ENCODE measurements at regions not wholly inside any gene's neighbourhood (a gene's known extent, or its start where the extent isn't known, plus 50 kb on each side); places are given as distances from the start of the nearest gene placed in this dataset.
"Not testable (repeated sequence)": the region's sequence is repeated elsewhere in the genome, so short reads cannot be mapped to it uniquely, and the experiment has no call there.

GRCh38 chr7:91609525-91609924 lies 271.0 kb downstream of the MTERF1 start:
- H3K36me3 ChIP-seq: no peaks in the 10 kb centered on the region
- TF ChIP-seq CTCF (IDR thresholded peaks at IDR 0.05; ENCODE audit: low read depth, low read length): no peak
- H3K9me3 ChIP-seq (ENCODE audit: severe bottlenecking): no peaks in the 10 kb centered on the region
- no peak overlapping the region for H3K4me3 ChIP-seq (ENCODE audit: low read depth, low read length)
- H3K27ac ChIP-seq: no peak overlapping the region
- DNase-seq: no peak
- no peaks in the 10 kb centered on the region for H3K27me3 ChIP-seq (ENCODE audit: insufficient read depth, low read depth, severe bottlenecking)

GRCh38 chr7:91614431-91614830 lies 266.1 kb downstream of the MTERF1 start:
- no peak for TF ChIP-seq CTCF (IDR thresholded peaks at IDR 0.05; ENCODE audit: low read depth, low read length)
- Histone ChIP-seq H3K36me3 (no peaks in the 10 kb centered on the region), H3K27me3 (ENCODE audit: insufficient read depth, low read depth, severe bottlenecking) (no peaks in the 10 kb centered on the region), H3K4me3 (ENCODE audit: low read depth, low read length) (no peak overlapping the region), H3K27ac (no peak overlapping the region), H3K9me3 (ENCODE audit: severe bottlenecking) (no peaks in the 10 kb centered on the region)
- no peak for DNase-seq

- Histone ChIP-seq H3K27me3 (ENCODE audit: insufficient read depth, low read depth, severe bottlenecking) (no peaks in the 10 kb centered on the region), H3K27ac (no peak overlapping the region), H3K36me3 (no peaks in the 10 kb centered on the region), H3K4me3 (ENCODE audit: low read depth, low read length) (no peak overlapping the region), H3K9me3 (ENCODE audit: severe bottlenecking) (no peaks in the 10 kb centered on the region)
- no peak for TF ChIP-seq CTCF (IDR thresholded peaks at IDR 0.05; ENCODE audit: low read depth, low read length)
- DNase-seq: no peak
These were observed 261.4 kb downstream of the MTERF1 start for GRCh38 chr7:91618776-91619765.

- H3K27ac ChIP-seq: no peak overlapping the region
- H3K4me3 ChIP-seq (ENCODE audit: low read depth, low read length): no peak overlapping the region
- H3K9me3 ChIP-seq (ENCODE audit: severe bottlenecking): no peaks in the 10 kb centered on the region
- no peaks in the 10 kb centered on the region for H3K27me3 ChIP-seq (ENCODE audit: insufficient read depth, low read depth, severe bottlenecking)
- no peak for TF ChIP-seq CTCF (IDR thresholded peaks at IDR 0.05; ENCODE audit: low read depth, low read length)
- no peaks in the 10 kb centered on the region for H3K36me3 ChIP-seq
- no peak for DNase-seq
These were observed 259.7 kb downstream of the MTERF1 start for GRCh38 chr7:91620827-91621226.

GRCh38 chr7:91627324-91627723 lies 253.2 kb downstream of the MTERF1 start:
- not testable (repeated sequence) for H3K27ac ChIP-seq; H3K27me3 ChIP-seq (ENCODE audit: insufficient read depth, low read depth, severe bottlenecking); H3K36me3 ChIP-seq; DNase-seq; H3K4me3 ChIP-seq (ENCODE audit: low read depth, low read length); H3K9me3 ChIP-seq (ENCODE audit: severe bottlenecking)

- no peak for DNase-seq
- no peaks in the 10 kb centered on the region for H3K36me3 ChIP-seq
These were observed 251.8 kb downstream of the MTERF1 start for GRCh38 chr7:91628742-91629141.

More at GRCh38 chr7:91628742-91629141, 251.8 kb downstream of the MTERF1 start:
- no peak for TF ChIP-seq CTCF (IDR thresholded peaks at IDR 0.05; ENCODE audit: low read depth, low read length)
- no peak overlapping the region for H3K27ac ChIP-seq
- H3K4me3 ChIP-seq (ENCODE audit: low read depth, low read length): no peak overlapping the region
- H3K27me3 ChIP-seq (ENCODE audit: insufficient read depth, low read depth, severe bottlenecking): no peaks in the 10 kb centered on the region
- H3K9me3 ChIP-seq (ENCODE audit: severe bottlenecking): no peaks in the 10 kb centered on the region
